LHCN-M2 (cell line): ENCODE measurements at regions not wholly inside any gene's neighbourhood (a gene's known extent, or its start where the extent isn't known, plus 50 kb on each side); places are given as distances from the start of the nearest gene placed in this dataset.

Experiments used
- DNase-seq: peaks from one replicate; pipeline ENCODE4 v3.0.0-alpha.2; 2012; ENCODE audit warnings: low read depth

GRCh38 chr2:129775952-129776653 is 203.4 kb upstream of the RAB6C start:
- DNase-seq, result no peak

- no peak for DNase-seq
Observed at GRCh38 chr2:129777146-129777545, 202.3 kb upstream of the RAB6C start.

DNA sequence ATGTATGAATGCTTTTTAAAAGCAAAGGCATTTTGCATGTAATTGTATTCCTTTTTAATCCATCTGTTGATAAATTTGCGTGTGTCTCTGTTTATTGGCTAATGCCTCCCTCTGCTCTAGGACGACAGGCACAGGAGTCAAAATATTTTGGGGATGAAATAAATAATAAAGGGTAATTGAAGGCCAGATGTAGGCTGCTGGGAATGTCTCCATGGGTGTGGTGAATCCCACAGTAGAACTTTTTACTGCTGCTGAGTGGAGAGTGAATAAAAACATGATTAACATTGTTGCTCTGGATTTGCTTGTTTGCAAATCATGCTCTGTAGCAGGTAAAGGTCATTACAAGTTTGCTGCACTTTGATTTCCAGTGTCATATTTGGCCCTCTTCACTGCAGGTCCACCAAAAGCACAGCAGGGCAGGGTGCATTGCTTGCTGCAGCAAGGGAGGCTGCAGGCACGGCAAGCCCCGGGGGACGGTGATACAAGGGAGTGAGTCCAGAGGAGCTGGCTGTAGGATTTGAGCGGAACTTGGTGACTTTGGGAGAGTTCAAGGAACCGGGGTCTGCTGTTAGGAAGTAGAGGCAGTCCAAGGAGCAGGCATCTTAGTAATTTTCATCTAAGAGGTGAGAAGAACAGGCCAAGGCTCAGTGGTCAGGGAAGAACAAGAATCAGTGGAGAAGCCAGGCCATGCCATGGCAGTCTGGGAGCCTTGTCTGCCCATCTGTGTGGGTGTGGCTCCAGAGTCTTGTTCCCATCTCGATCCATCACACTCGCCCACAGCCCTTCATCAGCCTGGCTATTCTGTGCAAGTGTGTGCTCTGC is 201.5 kb upstream of the RAB6C start:
- no peak for DNase-seq

DNA sequence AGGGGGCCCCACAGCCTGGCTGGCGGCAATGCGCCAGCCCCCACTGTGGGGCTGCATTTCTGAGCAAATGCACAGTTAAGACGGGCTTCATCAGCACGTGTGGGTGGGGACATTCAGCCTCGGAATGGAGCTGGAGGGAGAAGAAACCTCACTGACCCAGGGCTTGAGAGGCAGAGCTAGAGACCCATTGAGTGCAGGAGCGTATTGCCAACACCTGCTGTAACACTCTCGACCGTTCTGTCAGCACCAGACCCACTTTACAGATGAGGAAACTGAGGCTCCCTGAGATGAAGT is 200.9 kb upstream of the RAB6C start:
- no peak for DNase-seq

- no peak for DNase-seq
Observed at GRCh38 chr2:129779783-129780182, 199.7 kb upstream of the RAB6C start.

- no peak for DNase-seq
Observed at GRCh38 chr2:129780316-129781270, 198.9 kb upstream of the RAB6C start.

DNA sequence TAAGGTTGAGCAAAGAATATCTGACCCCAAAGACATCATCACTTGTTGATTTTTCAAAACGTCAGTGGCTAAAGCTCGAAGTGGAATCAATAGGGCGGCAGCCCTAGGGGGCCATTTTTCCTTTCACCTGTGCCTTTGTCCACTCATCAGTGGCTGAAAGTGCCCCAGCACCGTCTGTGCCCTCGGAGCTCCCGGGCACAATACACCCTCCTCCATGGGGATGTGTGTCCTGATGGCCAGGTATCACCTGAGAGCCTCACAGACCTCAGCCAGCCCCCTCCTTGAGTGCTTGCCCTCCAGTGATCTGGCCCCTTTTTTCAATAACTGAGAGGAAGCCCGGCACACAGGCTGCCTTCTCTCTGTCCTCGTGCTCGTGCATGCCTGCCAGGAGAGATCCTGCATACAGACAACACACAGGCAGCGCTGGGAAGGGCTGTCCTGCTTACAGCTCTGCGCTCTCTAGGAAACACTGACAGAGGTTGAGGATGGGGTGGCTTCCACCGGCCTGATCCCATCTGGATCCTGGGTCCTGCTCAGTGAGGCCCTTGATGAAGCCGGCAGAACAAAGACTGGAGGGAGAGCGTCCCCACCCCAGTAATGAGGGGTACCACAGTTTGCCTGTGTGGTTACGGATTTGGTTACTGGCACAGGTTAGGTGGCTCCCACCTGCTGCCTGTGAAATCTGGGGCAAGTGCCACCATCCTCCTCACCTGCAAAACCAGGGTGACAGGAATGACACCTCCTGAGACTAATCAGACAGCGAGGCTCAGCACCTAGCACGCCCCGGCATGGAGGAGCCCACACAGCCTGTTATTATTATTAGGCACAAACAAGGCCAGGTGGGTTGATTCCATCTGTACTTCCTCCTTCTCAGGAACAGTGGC is 197.5 kb upstream of the RAB6C start:
- DNase-seq, result no peak

DNA sequence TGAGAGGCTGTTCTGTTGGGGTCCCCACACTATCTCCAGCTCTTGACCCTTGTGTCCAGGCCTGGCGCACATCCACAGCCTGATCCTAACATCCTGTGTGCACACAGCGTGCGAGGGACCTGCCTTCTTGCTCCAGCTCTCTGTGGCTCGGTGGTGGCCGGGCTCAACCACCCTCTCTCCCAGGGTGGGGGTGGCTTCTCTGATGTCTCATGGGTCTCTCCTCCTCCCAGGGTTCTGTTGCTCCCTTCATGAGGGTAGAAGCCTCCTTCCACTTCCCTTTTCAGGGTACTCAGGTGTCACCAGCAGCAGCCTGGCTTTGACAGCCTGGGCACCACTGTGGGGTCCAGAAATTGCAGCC is 196.9 kb upstream of the RAB6C start:
- DNase-seq, result no peak

DNA sequence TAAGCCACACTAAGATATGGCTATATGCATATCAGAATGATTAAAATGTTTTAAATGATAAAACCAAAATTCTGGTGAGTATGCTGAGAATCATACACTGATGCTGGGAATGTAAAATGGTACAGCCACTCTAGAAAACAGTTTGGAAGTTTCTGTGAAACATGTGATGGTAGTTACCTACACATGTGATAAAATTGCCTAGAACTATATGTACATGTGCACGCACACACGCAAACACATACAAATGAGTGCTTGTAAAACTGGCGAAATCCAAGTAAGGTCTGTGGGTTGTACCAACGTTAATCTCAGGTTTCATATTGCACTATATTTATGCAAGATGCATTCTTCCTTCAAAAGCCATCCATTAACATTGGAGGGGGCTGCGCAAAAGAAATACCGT is 195.0 kb upstream of the RAB6C start:
- no peak for DNase-seq

- no peak for DNase-seq
Observed at GRCh38 chr2:129791712-129792111, 187.8 kb upstream of the RAB6C start.

DNA sequence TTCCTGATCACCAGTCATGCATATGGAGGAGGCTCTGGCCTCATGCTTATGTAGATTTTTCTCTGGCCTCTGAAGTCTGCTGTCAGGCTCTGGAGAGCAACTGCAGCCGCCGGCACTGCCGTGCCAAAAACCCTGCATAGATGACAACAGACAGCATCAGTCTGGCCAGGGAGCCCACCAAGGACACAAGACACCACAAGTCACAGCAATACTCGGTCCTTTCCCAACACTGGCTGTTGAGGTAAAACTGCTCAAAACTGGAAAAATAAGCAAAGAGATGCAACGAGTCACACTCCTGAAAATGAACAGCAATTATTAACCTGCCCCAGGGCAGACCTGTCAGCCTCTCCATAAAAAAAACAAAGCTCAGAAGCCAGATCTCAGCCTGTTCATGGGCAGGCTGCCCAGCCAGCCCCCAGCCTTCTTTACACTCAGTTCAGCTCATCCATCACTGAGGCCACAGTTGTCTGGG is 186.0 kb upstream of the RAB6C start:
- no peak for DNase-seq

- DNase-seq, result no peak
Observed at GRCh38 chr2:129794116-129794515, 185.3 kb upstream of the RAB6C start.

GRCh38 chr2:129794540-129794939 is 184.9 kb upstream of the RAB6C start:
- no peak for DNase-seq

- no peak for DNase-seq
Observed at GRCh38 chr2:129796225-129796624, 183.2 kb upstream of the RAB6C start.

GRCh38 chr2:129796801-129797488 is 182.5 kb upstream of the RAB6C start:
- DNase-seq, result no peak

DNA sequence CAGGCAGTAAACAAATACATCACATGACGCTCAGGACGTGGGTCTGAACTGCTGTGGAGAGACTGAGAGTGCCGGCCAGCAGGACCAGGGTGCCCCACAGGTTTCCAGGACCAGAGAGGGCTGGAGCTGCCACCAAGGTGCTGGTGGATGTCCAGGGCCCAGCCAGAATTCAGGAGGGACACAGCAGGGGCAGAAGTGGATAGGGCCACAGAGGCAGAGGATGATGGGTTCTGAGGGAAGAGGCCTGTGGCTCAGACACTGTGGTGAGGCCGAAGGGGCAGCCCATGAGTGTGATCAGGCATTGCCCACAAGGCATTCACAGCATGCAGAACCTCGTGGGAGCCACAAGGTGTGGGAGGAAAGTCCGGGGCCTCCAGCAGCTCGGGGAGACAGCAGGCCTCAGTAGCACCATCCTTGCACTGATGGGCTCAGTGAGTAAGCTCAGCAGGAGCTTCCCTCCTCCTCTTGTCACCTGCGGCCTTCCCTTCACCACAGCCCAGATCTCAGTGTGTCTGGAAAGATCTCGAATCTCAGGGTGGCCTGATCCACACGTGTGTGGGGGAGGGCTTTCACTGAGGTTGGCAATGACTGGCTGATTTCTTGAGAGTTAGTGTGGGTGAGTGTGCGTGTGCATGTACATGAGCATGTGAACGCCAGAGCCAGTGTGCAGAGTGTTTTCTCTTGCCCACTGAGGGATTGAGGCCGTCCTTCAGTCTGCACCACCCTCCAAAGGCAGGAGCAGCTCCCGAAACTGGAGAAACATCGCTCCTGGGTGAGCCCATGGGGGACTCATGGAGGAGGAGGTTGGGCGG is 181.8 kb upstream of the RAB6C start:
- no peak for DNase-seq

- no peak for DNase-seq
Observed at GRCh38 chr2:129798301-129798581, 181.2 kb upstream of the RAB6C start.

DNA sequence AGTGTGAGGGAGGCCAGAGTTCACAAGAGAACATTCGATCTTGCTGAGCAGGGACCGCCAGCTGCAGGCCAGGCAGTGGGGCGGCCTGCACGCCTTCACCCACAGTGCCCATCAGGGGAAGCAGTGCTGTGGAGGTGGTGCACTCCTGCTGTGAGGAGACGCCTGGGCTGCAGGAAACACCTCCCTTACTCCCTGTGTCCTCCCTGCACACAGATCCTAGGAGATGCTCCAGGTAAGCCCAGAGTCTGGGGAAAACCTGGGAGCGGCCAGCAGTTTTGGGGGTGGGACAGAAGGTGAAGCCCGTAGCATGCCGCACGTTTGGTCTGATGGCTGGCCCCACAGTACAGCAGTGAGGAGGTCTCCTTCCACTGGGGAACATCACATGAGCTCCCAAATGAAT is 180.8 kb upstream of the RAB6C start:
- DNase-seq, result no peak

- no peak for DNase-seq
Observed at GRCh38 chr2:129799036-129799958, 180.2 kb upstream of the RAB6C start.
